Endothelial cell of umbilical vein (primary cell): ENCODE measurements at regions not wholly inside any gene's neighbourhood (a gene's known extent, or its start where the extent isn't known, plus 50 kb on each side); places are given as distances from the start of the nearest gene placed in this dataset.

ENCODE experiments used
- BruUV-seq: library from RNA; stranded (reverse); fragments of 400-500 nt; replicated peaks from 2 replicates; lab custom pipeline; 2021; lab: Mats Ljungman, UMichigan
- CTCF ChIA-PET: fragments of 300-600, 350-600 bp; sonication (Branson Sonifier 250); formaldehyde crosslinking; loops from one replicate; lab custom pipeline; 2021; ENCODE audit warnings: antibody characterized with exemption, inconsistent platforms; lab: Charles Lee
- POLR2A ChIA-PET: fragments of 300-600, 350-600 bp; sonication (Branson Sonifier 250); formaldehyde crosslinking; loops from one replicate; lab custom pipeline; 2021; ENCODE audit warnings: antibody characterized with exemption, inconsistent platforms; lab: Charles Lee
- DNase-seq: peaks from one replicate; pipeline ENCODE4 v3.0.0-alpha.2; 2011; ENCODE audit warnings: low read depth, low spot score
- FAIRE-seq: peaks from 2 replicates; lab custom pipeline; 2011; peaks lifted over from hg19 to GRCh38; lab: Jason Lieb, UNC
- H2AFZ ChIP-seq: 2 replicates; pipeline ENCODE4 v1.6.0; 2012; ENCODE audit warnings: low read depth, low read length, control low read depth, inconsistent platforms
- H3K27ac ChIP-seq: 2 replicates; pipeline ENCODE4 v1.5.1; 2011; ENCODE audit warnings: low read depth, mild to moderate bottlenecking, control low read depth, low read length, moderate library complexity; ENCODE audit not compliant: insufficient read depth
- H3K27me3 ChIP-seq, 2 experiments: 2 replicates each; pipeline versions ENCODE4 v1.6.0 to v1.6.1; 2011; ENCODE audit warnings: low read length in 2 of 2, mixed read lengths in 1 of 2; ENCODE audit not compliant: control insufficient read depth in 2 of 2, insufficient read depth in 2 of 2
- H3K36me3 ChIP-seq, 2 experiments: 2 replicates in 1 of 2; 3 replicates in 1 of 2; pipeline ENCODE4 v1.5.1; 2011; ENCODE audit warnings: low read length in 2 of 2, mild to moderate bottlenecking in 1 of 2, moderate library complexity in 1 of 2; ENCODE audit not compliant: control insufficient read depth in 2 of 2, insufficient read depth in 2 of 2; ENCODE audit errors: extremely low read depth in 1 of 2
- H3K4me1 ChIP-seq: 3 replicates; pipeline ENCODE4 v1.5.1; 2011; ENCODE audit warnings: mild to moderate bottlenecking, low read length; ENCODE audit not compliant: control insufficient read depth, insufficient read depth; ENCODE audit errors: extremely low read depth
- H3K4me2 ChIP-seq: 2 replicates; pipeline ENCODE4 v1.6.1; 2011; ENCODE audit warnings: low read length, control low read depth, mixed read lengths; ENCODE audit not compliant: insufficient read depth
- H3K4me3 ChIP-seq, 3 experiments: fragments of 200-600 bp in 1 of 3; sonication (generic), shearing (Covaris generic) in 1 of 3; replicated peaks in 1 of 3; 2 replicates each; pipeline ENCODE4 v1.5.1; 2011 to 2016; ENCODE audit warnings: control low read depth in 3 of 3, low read length in 3 of 3, mild to moderate bottlenecking in 2 of 3, inconsistent platforms in 1 of 3, low read depth in 1 of 3, moderate library complexity in 1 of 3; ENCODE audit not compliant: insufficient read depth in 1 of 3
- H3K79me2 ChIP-seq: 2 replicates; pipeline ENCODE4 v1.6.0; 2012; ENCODE audit warnings: low read length, inconsistent platforms; ENCODE audit not compliant: control insufficient read depth, insufficient read depth
- H3K9ac ChIP-seq: replicated peaks from 2 replicates; pipeline ENCODE3; 2011; ENCODE audit warnings: low read length, control low read depth; ENCODE audit not compliant: insufficient read depth; ENCODE audit errors: extremely low read depth
- H3K9me1 ChIP-seq: replicated peaks from 3 replicates; pipeline ENCODE4 v1.6.0; 2011; ENCODE audit warnings: mild to moderate bottlenecking, low read length; ENCODE audit not compliant: control insufficient read depth, insufficient read depth; ENCODE audit errors: extremely low read depth
- H3K9me3 ChIP-seq: replicated peaks from 2 replicates; pipeline ENCODE4 v1.5.1; 2012; ENCODE audit warnings: low read length, inconsistent platforms; ENCODE audit not compliant: control insufficient read depth, insufficient read depth
- H4K20me1 ChIP-seq: replicated peaks from 2 replicates; pipeline ENCODE3; 2011; ENCODE audit warnings: mild to moderate bottlenecking, low read length; ENCODE audit not compliant: control insufficient read depth, insufficient read depth; ENCODE audit errors: extremely low read depth
- CTCF ChIP-seq, 2 donors: IDR thresholded peaks; 1 replicate in 1 of 2; 2 replicates in 1 of 2; pipeline ENCODE4 v1.5.1; 2011; ENCODE audit warnings: low read length in 2 of 2, mild to moderate bottlenecking in 2 of 2, moderate library complexity in 2 of 2, control low read depth in 1 of 2, inconsistent platforms in 1 of 2, low read depth in 1 of 2; ENCODE audit not compliant: insufficient read depth in 1 of 2; ENCODE audit errors: extremely low read depth in 1 of 2
- EZH2 ChIP-seq: IDR thresholded peaks from 2 replicates; pipeline ENCODE4 v1.6.1; 2012; ENCODE audit warnings: borderline replicate concordance, low read depth, mild to moderate bottlenecking, moderate library complexity, low read length, inconsistent platforms; ENCODE audit not compliant: severe bottlenecking
- FOS ChIP-seq: IDR thresholded peaks from 2 replicates; pipeline ENCODE4 v1.6.1; 2011; ENCODE audit warnings: mild to moderate bottlenecking, low read length, moderate library complexity, borderline replicate concordance; ENCODE audit not compliant: insufficient read depth
- GATA2 ChIP-seq: IDR thresholded peaks from 2 replicates; pipeline ENCODE4 v1.7.0; 2011; ENCODE audit warnings: low read depth, mild to moderate bottlenecking, moderate library complexity, mixed read lengths, low read length; ENCODE audit not compliant: insufficient read length, insufficient read depth
- JUN ChIP-seq: IDR thresholded peaks from 2 replicates; pipeline ENCODE4 v1.6.1; 2011; ENCODE audit warnings: borderline replicate concordance, low read depth; ENCODE audit not compliant: insufficient read length, insufficient read depth
- MAX ChIP-seq: IDR thresholded peaks from 2 replicates; pipeline ENCODE4 v1.6.1; 2011; ENCODE audit not compliant: insufficient read depth, insufficient read length
- MYC ChIP-seq: IDR thresholded peaks from one replicate; pipeline ENCODE4 v1.6.1; 2011; ENCODE audit warnings: mild to moderate bottlenecking, low read depth, low read length
- POLR2A ChIP-seq: IDR thresholded peaks from 2 replicates; pipeline ENCODE4 v1.6.1; 2012; ENCODE audit warnings: low read depth, mild to moderate bottlenecking, control low read depth, low read length
- POLR2AphosphoS5 ChIP-seq: IDR thresholded peaks from 2 replicates; pipeline ENCODE4 v1.6.1; 2012; ENCODE audit warnings: low read depth, mild to moderate bottlenecking, control low read depth, low read length, moderate library complexity; ENCODE audit not compliant: insufficient read depth
- dilution Hi-C: fragments of 300-500 bp; cut with MboI; formaldehyde crosslinking; loops from one replicate; pipeline ENCODE4 v1.15.0; 2019; ENCODE audit warnings: low sequenced_read_pairs; ENCODE audit not compliant: extremely low pct_ligation_motif_present
- intact Hi-C: fragments of 100-400 bp; cut with micrococcal nuclease; formaldehyde crosslinking; loops from one replicate; pipeline ENCODE4 v1.10.0; 2022

- CTCF ChIA-PET: interaction anchor here (0.6 kb wide), 1 partner anchor 15 kb away, joined by 3 read pairs; no protein-coding TSS in a partner anchor
- no peaks in the 10 kb centered on the region for H3K9me3 ChIP-seq
- POLR2A ChIA-PET: no interaction called here
- H3K9ac ChIP-seq: no peak overlapping the region
- H3K27ac ChIP-seq: no peak overlapping the region
- no peaks in the 10 kb centered on the region for H3K36me3 ChIP-seq
- H3K4me1 ChIP-seq: no peaks in the 10 kb centered on the region
- intact Hi-C loops: no loop called here
- peaks cover 8 to 10% of the 10 kb centered on the region in 2 experiments for H3K27me3 ChIP-seq
- no TSS peak for BruUV-seq
- H3K9me1 ChIP-seq: no peaks in the 10 kb centered on the region
- H4K20me1 ChIP-seq: no peaks in the 10 kb centered on the region
- H3K4me2 ChIP-seq: no peak overlapping the region
- dilution Hi-C loops: no loop called here
- TF ChIP-seq JUN (no peak), MAX (no peak), FOS (peak; percentile 21)
- no peak overlapping the region for H3K4me3 ChIP-seq
- FAIRE-seq: no peak
- no peaks in the 10 kb centered on the region for H3K79me2 ChIP-seq
- DNase-seq: peak; percentile 6
- no peak overlapping the region for H2AFZ ChIP-seq
Measured at GRCh38 chr4:151484396-151485102, 75.6 kb downstream of the FHIP1A start.

- Histone ChIP-seq H3K4me2 (no peak overlapping the region), H3K4me1 (no peaks in the 10 kb centered on the region), H3K9me3 (no peaks in the 10 kb centered on the region), H3K27me3 (peaks cover 2 to 6% of the 10 kb centered on the region in 2 experiments), H3K9ac (no peak overlapping the region), H3K36me3 (no peaks in the 10 kb centered on the region), H2AFZ (no peak overlapping the region), H3K79me2 (no peaks in the 10 kb centered on the region), H4K20me1 (no peaks in the 10 kb centered on the region), H3K4me3 (no peak overlapping the region), H3K9me1 (no peaks in the 10 kb centered on the region), H3K27ac (no peak overlapping the region)
- DNase-seq (no peak), FAIRE-seq (peak; percentile 8)
- intact Hi-C loops (no loop called here), dilution Hi-C loops (no loop called here)
- TF ChIP-seq JUN: no peak
- TF ChIP-seq MAX: no peak
- TF ChIP-seq POLR2A: no peak
- TF ChIP-seq POLR2AphosphoS5: no peak
- no peak for TF ChIP-seq EZH2
- no peak for TF ChIP-seq FOS
- TF ChIP-seq CTCF (IDR thresholded peaks at IDR 0.05; ENCODE audit: extremely low read depth in 1 of 2, insufficient read depth in 1 of 2, low read depth in 1 of 2, low read length in 2 of 2): no peak
- no peak for TF ChIP-seq MYC
- TF ChIP-seq GATA2: no peak
- CTCF ChIA-PET: no interaction called here
- no TSS peak for BruUV-seq
- POLR2A ChIA-PET: no interaction called here
Measured at GRCh38 chr4:151485541-151486131, 76.7 kb downstream of the FHIP1A start.
